PFSK-1 (cell line): ENCODE measurements at regions not wholly inside any gene's neighbourhood (a gene's known extent, or its start where the extent isn't known, plus 50 kb on each side); places are given as distances from the start of the nearest gene placed in this dataset.

Experiments used
- FOXP2 ChIP-seq: optimal IDR thresholded peaks from 2 replicates; pipeline ENCODE3; 2011; ENCODE audit warnings: borderline replicate concordance, control low read depth, inconsistent platforms; ENCODE audit not compliant: insufficient read depth; ENCODE audit errors: extremely low read length, extremely low read depth
- POLR2AphosphoS5 ChIP-seq: IDR thresholded peaks from 2 replicates; pipeline ENCODE4 v1.6.1; 2012; ENCODE audit warnings: low read depth, mild to moderate bottlenecking, control low read depth, low read length, moderate library complexity
- REST ChIP-seq, 2 experiments: IDR thresholded peaks; 2 replicates each; pipeline versions ENCODE4 v1.6.1 to v1.8.0; 2011 to 2012; ENCODE audit warnings: low read depth in 2 of 2, low read length in 2 of 2, control low read depth in 1 of 2, inconsistent platforms in 1 of 2, mild to moderate bottlenecking in 1 of 2, moderate library complexity in 1 of 2; ENCODE audit not compliant: insufficient read depth in 1 of 2
- SIN3A ChIP-seq: IDR thresholded peaks from 2 replicates; pipeline ENCODE4 v1.6.1; 2012; ENCODE audit warnings: mild to moderate bottlenecking, low read length, moderate library complexity, borderline replicate concordance; ENCODE audit not compliant: insufficient read depth
- TAF1 ChIP-seq: IDR thresholded peaks from 2 replicates; pipeline ENCODE4 v1.6.1; 2012; ENCODE audit warnings: low read length, control low read depth, borderline replicate concordance; ENCODE audit not compliant: insufficient read depth

DNA sequence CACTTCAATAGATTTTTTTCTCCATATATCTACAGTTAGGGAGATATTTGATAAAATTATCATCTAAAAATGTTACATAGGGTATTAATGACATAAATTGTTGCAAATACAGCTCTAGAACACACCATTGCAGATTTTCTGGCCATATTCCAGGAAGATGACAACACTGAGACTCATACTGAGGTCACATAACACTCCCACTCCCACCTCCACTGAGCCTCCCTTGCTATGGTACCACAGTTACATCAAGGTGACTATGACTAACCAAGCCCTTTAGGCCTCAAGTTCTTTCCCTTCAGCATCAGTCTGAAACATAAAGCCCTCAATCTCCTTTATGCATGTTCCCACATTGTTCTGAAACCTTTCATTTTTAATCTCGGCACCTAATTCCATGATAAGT lies 932.0 kb upstream of the IGFBP7 start:
- TF ChIP-seq TAF1 (no peak), FOXP2 (no peak), POLR2AphosphoS5 (no peak), SIN3A (no peak), REST (IDR thresholded peaks at IDR 0.05; ENCODE audit: insufficient read depth in 1 of 2, low read depth in 2 of 2, low read length in 2 of 2) (no peak)

- no peak for TF ChIP-seq POLR2AphosphoS5
- TF ChIP-seq TAF1: no peak
- no peak for TF ChIP-seq FOXP2
- no peak for TF ChIP-seq SIN3A
- no peak for TF ChIP-seq REST (IDR thresholded peaks at IDR 0.05; ENCODE audit: insufficient read depth in 1 of 2, low read depth in 2 of 2, low read length in 2 of 2)
Measured at GRCh38 chr4:57993944-57994343, 883.8 kb upstream of the IGFBP7 start.

DNA sequence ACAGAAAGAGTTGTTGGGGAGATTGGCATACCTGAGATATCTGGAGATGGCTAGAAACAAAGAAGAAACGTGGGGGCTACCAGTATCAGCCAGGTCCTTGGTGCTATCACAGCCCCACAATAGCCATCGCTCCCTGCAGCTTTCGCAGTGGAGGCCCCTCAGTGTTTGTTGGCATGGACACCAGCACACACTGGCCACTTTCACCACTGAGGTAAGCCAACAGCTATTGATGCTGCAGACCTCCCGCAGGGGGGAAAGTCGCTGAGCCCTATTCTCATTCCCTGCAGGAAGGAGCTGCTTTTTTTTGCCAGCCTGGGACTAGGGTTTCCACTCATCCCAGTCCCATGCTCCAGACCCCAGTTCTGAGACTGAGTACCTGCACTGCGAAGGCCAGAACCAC lies 879.2 kb upstream of the IGFBP7 start:
- no peak for TF ChIP-seq POLR2AphosphoS5
- no peak for TF ChIP-seq REST (IDR thresholded peaks at IDR 0.05; ENCODE audit: insufficient read depth in 1 of 2, low read depth in 2 of 2, low read length in 2 of 2)
- no peak for TF ChIP-seq TAF1
- TF ChIP-seq SIN3A: no peak
- TF ChIP-seq FOXP2: no peak

GRCh38 chr4:57985161-57985560 lies 875.0 kb upstream of the IGFBP7 start:
- no peak for TF ChIP-seq SIN3A
- TF ChIP-seq TAF1: no peak
- TF ChIP-seq POLR2AphosphoS5: no peak
- TF ChIP-seq FOXP2: no peak
- TF ChIP-seq REST (IDR thresholded peaks at IDR 0.05; ENCODE audit: insufficient read depth in 1 of 2, low read depth in 2 of 2, low read length in 2 of 2): no peak

GRCh38 chr4:57981123-57981522 lies 870.9 kb upstream of the IGFBP7 start:
- TF ChIP-seq REST (IDR thresholded peaks at IDR 0.05; ENCODE audit: insufficient read depth in 1 of 2, low read depth in 2 of 2, low read length in 2 of 2): no peak
- TF ChIP-seq FOXP2: no peak
- no peak for TF ChIP-seq POLR2AphosphoS5
- no peak for TF ChIP-seq SIN3A
- TF ChIP-seq TAF1: no peak
